Pons (tissue), 1 donor: ENCODE measurements at regions not wholly inside any gene's neighbourhood (a gene's known extent, or its start where the extent isn't known, plus 50 kb on each side); places are given as distances from the start of the nearest gene placed in this dataset.

ENCODE experiments used
- DNase-seq: peaks from one replicate; pipeline ENCODE4 v3.0.0-alpha.2; 2016; ENCODE audit warnings: low spot score

DNA sequence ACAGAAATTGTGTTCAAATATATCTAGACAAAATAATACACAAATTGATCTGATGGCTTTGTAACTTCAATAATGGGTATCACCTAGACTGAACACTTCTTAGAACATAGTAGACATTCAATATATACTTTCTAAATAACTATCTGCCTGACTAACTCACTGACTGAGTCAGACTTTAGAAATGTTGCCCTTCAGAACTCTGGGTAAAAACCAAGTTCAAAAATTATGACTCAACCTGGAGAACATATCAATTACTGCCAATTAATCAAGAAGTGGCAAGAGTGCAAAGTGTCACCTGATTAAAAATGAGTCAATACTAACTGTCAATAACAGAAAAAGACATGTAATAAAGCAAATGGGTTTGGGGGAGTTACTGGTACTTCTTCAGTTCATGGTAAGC lies 144.6 kb upstream of the TMCO5A start:
- DNase-seq, result no peak

DNA sequence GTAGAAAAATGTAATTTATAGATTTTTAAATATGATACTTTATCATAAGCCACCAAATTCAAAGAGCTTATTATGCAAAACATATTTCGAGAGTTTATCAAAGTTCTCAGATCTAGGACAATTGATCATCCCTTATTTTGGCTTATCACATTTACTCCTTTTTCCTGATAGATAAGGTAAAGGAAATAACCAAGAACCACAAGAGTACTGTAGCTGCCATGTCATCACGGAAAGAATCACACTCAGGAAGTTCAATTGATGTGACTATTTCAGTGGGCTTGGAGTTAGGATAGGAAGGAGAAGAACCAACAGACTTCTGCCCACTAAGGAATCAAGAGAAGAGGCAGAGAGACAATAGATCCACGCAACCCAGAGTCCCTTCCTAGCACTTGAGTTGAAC lies 142.7 kb upstream of the TMCO5A start:
- no peak for DNase-seq

DNA sequence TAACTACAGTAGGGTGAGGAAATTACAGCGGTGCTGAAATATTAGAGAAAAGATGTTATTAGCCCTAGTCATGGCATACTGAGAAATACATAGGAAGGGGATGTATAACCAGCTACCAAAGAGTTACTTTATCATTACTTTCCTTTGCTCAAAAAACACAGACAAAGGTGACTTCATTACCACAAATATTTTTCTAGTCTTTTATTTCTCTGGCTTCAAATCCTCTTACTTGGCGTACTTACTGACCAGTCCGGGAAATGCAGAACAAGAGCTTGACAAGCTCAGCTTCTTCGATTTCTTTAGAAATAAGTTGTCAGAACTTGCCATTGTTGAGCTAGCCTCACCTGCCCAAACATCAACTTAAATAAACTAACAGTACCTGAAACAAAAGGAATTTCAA lies 142.1 kb upstream of the TMCO5A start:
- no peak for DNase-seq

DNA sequence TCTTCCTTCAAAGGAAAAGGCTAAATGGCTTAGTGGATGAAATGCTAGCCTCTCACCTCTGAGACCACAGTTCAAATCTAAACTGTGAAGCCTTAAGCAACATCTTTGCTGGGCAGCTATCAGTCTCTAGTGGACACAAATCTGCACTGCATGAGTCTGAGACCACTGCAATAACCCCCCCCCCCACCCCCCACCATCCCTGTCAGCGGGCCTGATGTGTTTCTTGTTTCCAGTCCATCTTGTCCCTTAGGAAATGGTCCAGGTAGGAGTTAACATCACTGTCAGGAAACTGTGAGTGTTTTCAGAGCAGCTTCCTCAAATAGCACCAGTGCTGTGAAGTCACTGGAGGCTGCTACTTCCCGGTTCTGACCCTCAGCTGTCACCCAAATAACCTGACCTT lies 140.6 kb upstream of the TMCO5A start:
- no peak for DNase-seq

DNA sequence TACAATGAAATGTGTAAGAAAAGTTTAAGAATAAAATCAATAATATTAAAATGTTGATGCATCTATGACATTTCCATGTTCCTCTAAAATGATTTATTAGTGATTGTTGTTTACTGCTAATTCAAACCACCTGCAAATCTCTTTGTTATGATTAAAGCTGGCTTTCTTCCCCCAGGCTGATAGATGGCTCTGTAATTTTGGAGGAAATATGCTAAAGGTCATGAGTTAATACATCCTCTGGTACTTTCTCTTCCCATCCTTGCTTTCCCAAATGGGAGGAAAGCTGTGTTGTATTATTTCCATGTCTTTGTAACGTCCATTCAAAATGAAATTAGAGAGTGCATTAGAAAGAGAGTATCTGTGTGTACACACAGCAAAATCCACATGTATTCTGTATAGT lies 139.5 kb upstream of the TMCO5A start:
- no peak for DNase-seq

DNA sequence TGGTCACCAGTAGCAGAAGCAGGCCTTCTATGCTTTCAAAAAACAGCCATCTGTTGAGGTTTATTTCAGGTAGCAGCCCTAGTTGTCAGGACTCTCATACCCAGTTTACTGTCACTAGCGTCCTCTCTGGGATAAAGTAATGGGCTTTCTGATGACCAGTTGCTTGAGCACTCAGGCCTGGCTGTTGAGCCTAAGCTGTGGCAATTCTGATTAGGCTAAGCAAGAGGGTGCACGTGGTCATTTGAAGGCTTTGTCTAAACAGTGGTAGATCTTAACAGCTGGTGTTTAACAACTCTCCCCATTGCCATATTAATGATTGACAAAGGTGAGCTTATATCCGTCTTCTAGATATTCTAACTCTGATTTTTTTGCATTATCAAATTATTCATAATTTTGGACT lies 132.9 kb upstream of the TMCO5A start:
- DNase-seq, result no peak

DNA sequence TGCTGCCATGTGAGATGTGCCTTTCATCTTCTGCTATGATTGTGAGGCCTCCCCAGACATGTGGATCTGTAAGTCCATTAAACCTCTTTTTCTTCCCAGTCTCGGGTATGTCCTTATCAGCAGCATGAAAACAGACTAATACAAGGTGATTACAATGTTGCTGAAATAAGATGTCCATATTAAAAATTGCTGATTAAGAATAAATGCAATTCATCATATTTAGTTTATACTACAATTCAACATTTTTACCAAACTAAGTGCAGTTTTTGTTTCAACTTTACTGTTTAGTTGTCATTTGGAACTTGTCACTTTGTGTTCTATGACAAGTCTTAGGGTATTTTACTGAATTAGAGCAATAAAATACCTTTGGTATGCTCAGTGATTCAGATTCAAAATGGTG lies 127.6 kb upstream of the TMCO5A start:
- no peak for DNase-seq

DNA sequence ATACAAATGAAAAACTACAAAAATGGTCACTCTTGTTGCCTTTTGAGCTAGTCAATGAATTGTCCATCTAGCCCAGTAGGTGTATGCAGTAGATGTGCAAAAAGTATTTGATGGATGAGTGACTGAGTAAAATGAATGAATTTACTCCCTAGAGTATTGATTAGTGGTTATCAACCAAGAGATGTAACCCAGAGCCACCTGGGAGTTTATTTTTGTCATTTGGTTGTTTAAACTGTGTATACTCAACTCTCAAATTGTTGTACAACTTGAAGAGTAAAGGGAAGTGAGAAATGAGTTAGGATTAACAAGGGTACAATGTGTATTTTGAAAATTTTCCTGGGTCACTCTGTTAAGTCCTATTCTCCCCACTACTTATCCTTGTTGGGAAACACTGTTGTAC lies 124.1 kb upstream of the TMCO5A start:
- no peak for DNase-seq

DNA sequence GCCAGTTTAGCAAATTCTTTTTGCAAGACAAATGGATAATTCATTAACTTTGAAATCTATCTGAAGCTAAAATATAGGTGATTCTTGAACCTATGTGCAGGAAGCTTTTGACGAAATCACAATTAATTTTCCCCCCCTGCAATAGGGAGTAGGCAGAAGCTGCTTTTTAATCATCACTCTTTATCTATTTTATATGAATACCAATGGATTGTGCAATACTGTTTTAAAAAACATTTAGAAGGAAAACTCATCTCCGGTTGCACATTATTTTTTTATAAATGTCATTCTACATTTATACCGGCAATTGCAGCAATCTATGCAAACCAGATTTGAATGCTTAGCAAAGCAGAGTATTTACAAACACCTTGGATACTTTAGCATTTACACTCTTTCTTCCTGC lies 121.1 kb upstream of the TMCO5A start:
- DNase-seq, result no peak

DNA sequence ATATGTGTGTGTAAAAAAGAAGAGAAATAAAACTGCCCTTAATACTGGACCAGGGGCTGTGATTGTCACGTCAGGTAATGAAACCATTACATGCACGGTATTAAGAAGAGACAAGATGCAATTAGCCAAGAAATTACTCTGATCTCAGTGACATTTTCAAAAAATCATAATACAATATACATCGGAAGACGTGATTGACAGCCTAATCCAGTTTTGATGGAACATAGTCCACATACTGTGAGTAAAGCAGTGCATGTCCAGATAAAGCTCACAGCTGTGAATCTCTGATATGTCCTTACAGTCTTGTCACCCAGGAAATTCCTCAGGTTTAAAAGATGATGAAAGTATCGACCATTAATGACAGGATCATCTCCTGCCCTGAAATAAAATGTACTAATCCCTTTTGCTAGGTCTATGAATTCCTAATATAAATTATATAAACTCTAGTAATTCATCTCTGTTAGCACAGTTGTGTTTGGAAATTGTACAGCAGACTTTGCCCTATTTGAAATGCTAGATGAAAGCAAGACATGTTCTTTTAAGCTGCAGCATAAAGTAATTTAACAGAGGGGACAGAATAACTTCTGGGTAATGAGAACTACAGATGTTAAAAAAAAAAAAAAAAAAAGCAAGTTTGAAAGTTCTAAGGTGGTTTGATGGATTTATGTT lies 119.5 kb upstream of the TMCO5A start:
- no peak for DNase-seq

DNA sequence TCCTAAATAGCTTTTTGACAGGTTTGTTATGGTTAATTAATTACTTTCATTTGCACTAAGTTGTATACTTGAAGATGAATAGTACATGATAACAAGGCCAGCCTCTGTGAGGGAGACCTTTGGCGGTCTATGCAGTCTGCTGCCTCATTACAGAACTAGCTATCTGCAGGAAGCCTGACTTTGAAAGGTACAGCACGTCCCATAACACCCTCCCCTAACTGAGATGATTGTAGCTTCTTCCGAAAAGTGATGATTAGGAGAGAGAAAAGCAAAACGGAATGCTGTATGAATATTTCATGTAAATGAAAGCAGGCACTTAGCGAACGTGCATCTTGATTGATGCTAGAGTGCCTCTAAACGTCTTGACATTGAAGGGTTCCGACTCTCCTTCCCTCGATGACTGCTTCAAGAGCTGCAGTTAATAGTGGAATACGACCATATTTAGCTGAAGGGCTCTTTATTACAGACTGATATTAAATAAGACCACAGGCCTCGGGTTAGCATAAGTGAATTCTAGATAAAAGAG lies 116.2 kb upstream of the TMCO5A start:
- no peak for DNase-seq

DNA sequence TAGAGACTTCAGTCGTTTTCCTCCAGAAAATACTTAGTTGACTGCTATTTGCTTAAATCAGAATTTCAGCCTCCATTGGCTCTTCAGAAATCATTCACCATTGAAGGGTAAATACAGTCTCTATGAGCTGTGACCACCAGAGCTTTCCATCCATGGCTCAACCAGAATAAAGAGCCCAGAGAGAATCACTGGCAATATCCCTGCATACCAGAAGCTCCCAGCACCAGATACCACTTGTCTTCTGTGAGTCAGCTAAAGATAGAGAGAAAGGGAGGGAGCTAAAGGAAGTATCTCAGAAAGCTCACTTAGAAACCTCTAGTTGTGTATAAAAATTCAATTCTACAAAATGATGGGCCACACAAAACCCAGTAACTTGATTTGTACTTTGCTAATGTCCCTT lies 115.2 kb upstream of the TMCO5A start:
- DNase-seq, result no peak

DNA sequence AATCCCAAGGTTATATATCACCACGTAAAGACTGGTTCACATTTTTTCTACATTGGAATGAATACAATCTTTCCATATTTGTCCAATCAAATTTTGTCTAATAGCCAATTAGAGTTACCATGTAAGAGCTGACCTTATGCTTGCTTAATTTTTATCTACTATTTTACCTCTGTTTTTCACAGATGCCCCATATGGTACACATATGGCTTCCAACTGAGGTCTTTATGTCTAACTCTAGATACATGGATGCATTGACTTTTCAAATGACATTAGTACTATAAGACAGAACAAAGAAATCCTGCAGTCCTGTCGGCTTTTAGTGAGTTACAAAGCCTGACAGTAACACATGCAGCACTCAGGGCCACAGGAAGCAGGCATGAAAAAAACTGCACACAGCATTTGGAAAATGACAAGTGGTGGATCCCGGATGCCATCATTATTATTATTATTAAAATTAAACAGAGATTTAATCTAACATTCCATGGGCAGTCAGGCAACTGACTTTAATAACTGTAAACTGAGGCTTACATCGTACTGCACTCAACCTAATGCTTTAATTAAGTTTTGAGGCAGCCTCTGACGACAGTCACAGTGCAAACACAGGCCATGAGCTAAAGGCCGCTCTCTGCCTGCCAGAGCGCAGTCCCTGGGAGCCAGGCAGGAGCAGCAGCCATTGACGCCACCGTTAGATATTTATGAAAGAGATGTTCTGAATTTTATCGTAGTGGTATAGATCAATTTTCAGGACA lies 113.9 kb upstream of the TMCO5A start:
- no peak for DNase-seq

DNA sequence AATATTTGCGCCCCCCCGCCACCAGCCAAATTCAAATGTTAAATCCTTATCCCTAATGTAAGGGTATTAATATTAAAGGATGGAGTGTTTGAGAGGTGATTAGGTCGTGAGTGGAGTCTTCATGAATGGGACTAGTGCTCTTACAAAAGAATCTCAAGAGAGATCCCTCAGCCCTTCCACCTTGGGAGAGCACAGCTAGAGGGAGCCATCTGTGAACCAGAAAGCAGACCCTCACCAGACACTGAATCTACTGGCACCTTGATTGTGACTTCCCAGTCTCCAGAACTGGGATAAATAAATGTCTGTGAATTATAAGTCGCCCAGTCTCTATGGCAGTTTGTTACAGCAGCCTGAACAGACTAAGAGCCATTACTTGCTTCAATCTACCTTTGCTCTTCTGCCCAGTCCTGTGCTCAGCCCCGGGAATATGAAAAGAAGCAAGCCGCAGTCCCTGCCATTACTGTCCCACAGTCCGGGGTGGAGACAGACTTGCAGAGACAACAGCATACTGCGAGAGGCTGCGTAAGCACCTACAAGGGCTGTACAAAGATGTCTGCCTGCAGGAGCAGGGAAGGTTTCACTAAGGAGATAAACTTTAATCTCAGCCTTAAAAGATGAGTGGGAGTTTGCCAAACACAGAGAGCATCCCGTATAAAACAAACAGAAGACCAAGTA lies 110.7 kb upstream of the TMCO5A start:
- no peak for DNase-seq

DNA sequence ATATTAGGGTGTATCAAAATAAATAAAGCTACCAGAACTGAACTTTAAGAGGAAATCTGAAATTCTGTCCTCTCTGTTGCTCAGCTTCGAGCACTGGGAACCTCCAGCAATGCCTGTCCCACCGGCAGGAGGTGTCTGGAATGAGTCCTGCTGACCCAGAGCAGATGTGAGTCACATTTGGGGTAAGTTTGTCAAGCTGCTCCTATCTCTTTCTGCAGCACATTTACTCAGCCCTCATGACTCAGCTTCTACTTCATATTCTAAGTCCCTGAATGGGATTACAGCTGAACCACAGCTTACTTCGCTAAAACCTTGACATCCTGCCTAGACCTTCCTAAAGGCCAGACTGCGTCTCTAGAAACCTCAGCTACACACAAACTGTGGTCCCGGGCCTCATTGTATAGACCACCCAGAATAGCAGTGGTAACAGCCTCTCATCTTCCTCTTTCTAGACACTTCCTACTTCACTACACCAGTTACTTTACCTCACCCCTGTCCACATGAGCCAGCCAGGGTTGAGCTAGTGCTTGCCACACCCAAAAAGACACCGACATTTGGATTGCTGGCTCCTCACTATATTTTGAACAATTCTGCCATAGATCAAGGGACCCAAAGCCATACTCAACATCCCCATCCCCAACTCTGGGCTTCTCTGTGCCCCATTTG lies 109.6 kb upstream of the TMCO5A start:
- DNase-seq, result peak; percentile 7

DNA sequence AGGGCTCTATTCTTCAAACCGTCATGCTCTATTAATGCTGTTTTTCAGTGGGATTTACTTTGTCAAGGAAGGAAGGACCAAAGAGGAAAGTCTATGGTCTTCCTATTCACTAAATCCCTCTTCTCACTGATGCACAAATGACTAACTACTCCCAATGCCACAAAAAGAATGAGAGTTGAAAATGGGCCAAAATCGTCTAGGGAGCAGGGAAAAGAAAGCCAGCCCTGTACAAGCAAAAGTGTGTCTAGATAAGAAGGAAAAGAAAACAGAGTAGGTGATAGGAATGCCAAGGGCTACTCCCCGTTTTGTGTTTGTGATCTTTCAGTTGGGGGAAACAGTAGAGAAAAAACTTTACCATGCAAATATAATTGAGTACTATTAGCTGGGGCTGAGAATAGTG lies 97.2 kb upstream of the TMCO5A start:
- DNase-seq, result no peak

DNA sequence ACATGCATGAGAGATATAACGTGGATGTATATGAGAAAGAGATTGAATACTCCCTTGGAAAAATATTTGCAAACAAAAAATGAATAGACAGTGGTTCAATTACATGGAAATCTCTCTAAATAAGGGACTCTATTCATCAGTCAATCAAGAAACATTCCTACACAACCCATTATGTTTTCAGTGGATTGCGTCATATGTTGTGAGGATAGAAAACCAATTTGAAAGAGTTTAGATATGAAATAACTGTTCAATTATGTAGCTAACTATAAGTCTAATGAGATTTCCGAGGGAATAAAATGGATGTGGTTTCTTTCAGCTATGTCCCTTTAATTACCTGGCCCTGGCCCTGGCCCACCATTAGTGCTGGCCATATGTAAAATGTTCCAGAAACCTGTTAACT lies 86.7 kb upstream of the TMCO5A start:
- no peak for DNase-seq

DNA sequence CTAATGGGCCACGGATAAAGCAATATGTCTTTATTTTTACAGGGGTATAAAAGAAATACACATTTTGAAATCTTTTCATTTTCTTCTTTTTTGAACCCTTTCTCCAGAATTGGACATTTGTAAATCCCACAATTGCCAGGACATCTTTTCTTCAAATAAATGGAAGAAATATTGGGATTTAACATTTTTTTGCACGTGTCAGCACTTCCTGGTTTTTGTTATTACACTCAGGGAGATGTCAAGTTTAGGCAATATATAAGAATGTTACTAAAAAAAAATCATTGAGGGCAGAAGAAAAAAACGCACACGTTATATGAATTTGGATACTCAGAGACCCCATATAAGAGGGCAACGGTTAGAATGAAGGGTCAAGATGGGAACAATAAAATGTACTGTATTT lies 78.3 kb upstream of the TMCO5A start:
- DNase-seq, result no peak

DNA sequence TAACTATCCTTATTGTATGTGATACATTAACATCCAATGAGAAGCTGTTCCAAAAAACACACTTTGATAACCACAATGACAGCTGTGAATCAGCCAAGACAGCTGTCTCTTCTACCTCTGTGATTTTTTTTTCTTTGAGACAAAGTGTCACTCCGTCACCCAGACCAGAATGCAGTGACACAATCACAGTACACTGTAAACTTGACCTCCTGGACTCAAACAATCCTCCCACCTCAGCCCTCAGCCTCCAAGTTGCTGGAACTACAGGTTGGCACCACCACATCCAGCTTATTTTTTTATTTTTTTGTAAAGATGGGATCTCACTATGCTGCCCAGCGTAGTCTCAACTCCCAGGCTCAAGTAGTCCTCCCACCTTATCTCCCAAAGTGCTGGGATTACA lies 73.5 kb upstream of the TMCO5A start:
- no peak for DNase-seq

DNA sequence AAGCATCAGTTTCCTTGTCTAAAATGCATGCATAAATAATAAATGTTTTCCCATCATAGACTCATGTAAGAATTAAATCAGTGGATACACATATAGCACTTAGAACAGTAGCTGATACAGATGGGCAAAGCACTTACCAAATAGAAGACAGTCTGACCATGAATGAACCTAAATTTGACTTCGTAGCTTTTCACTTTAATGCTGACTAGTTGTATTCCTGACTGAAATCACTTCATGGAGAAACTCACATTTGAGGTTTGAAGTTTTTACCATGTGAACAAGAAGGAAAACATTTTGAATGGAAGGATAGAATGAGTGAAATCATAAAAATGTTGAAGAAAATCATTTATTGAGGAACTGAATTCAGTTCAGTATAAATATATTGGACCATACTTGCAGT lies 68.8 kb upstream of the TMCO5A start:
- DNase-seq, result no peak

DNA sequence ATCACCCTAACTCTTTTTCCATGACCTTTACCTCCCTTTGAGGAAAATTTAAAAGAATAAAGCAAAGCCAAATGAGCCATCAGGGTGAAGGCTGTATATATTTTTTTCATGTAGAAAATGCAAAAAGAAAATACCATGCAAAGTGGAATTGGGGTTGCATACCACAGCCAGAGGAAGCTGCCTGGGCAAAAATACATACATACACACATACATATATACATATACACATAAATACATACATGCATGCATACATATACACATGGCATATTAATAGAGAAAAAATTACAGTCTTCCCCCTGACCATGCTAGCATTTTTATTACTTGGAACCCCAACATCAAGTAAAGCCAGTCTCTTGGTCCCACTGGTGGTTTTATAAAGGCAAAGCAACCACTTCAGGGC lies 63.7 kb upstream of the TMCO5A start:
- DNase-seq, result no peak

DNA sequence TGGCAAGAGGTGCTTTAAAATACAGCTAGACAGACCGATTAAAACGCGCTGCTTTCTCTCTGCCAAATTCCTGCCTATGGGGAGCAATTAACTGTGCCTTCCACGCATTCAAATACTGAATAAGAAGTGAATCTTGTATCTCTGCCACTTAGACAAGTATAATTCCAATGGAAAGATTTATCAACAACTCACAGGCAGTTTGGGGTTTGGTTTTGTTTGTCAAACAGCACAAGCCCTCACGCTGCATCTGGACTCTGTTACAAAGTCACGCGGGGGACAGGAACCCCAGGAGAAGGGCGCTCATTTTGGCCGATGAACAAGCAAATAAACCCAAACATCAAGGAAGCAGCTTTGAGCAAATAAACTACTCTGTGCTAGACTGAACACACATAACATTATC lies 61.8 kb upstream of the TMCO5A start:
- no peak for DNase-seq

DNA sequence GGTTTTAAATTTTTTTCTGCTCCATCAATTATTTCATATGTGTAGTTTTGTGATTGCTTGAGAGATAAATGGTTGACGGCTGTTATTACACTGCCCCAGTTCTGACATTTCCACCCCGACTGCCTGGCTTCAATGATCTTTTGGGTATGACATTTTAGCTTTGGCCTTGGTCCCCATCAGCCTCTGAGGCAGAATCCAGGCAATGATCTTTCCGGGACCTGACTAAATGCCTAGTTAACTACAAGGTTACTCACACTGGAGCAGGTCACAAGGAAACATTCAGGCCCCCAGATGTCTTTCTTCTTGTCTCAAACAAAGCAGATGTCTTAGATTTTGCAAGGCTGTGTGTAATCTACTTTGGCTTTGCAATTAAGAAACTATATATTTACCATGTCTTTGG lies 61.1 kb upstream of the TMCO5A start:
- DNase-seq, result no peak
